ENCODE measurements at regions not wholly inside any gene's neighbourhood (a gene's known extent, or its start where the extent isn't known, plus 50 kb on each side); places are given as distances from the start of the nearest gene placed in this dataset.

DNA sequence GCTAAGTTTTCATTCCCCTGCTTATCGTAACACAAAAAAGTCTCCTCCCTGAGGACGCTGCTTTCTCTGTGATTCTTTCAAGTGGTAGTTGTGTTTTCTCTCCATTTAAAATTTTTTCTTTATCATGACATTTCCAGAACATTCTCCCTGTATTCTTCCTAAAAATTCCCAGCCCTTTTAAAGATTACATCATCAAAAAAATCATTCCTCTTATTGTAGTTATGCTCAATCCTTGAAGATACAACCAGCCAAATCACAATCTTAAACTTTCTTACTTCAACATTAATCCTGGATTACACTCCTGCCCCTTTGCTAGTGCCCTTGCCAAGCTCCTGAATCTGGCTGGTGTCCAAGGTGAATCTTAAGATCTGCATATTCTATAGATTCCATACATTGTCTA, 163.7 kb upstream of the CBLB start:
- no peak for TF ChIP-seq ZFX (IDR thresholded peaks at IDR 0.05)
- TF ChIP-seq, protein P1, sequence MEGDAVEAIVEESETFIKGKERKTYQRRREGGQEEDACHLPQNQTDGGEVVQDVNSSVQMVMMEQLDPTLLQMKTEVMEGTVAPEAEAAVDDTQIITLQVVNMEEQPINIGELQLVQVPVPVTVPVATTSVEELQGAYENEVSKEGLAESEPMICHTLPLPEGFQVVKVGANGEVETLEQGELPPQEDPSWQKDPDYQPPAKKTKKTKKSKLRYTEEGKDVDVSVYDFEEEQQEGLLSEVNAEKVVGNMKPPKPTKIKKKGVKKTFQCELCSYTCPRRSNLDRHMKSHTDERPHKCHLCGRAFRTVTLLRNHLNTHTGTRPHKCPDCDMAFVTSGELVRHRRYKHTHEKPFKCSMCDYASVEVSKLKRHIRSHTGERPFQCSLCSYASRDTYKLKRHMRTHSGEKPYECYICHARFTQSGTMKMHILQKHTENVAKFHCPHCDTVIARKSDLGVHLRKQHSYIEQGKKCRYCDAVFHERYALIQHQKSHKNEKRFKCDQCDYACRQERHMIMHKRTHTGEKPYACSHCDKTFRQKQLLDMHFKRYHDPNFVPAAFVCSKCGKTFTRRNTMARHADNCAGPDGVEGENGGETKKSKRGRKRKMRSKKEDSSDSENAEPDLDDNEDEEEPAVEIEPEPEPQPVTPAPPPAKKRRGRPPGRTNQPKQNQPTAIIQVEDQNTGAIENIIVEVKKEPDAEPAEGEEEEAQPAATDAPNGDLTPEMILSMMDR (conservative IDR thresholded peaks at IDR 0.05): no peak
- no peak overlapping the region for H3K27ac ChIP-seq

DNA sequence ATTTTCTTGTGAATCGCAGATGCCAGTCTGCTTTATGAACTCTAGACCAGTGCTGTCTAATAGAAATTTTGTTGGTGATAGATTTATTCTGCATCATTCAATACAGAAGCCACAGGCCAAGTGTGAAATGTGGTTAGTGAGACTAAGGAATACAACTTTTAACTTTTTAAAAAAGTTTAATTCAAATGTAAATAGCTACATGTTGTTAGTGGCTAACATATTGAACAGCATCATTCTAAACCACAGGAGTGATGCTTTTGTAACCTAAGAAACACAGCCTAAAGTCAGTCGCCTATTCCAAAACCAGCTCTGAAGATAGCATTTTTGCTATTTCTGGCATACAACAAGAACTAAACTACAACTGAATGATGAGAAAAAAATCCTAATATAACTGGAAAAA, 164.8 kb upstream of the CBLB start:
- H3K27ac ChIP-seq: no peak overlapping the region
- TF ChIP-seq ZFX (IDR thresholded peaks at IDR 0.05): no peak
- TF ChIP-seq, protein P1 (conservative IDR thresholded peaks at IDR 0.05): no peak

DNA sequence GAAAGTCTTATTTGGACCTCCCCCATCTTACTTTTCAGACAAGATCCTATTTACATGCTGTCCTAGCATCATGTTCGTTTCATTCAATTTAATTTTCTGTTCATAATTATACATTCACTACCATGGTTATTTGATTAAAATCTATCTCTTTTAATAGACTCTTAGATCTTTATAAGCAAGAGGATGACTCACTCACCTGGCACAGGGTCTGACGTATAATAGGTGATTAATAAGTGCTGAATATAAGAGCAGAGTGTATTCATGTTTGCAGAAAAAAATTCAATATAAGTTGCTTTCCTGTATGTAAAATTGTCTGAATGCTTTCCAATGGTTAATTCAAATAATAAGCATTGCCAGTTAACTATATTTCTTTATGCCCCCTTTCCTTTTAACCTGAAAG, 165.5 kb upstream of the CBLB start:
- H3K27ac ChIP-seq: no peak overlapping the region
- TF ChIP-seq, protein P1 (conservative IDR thresholded peaks at IDR 0.05): no peak
- no peak for TF ChIP-seq ZFX (IDR thresholded peaks at IDR 0.05)

DNA sequence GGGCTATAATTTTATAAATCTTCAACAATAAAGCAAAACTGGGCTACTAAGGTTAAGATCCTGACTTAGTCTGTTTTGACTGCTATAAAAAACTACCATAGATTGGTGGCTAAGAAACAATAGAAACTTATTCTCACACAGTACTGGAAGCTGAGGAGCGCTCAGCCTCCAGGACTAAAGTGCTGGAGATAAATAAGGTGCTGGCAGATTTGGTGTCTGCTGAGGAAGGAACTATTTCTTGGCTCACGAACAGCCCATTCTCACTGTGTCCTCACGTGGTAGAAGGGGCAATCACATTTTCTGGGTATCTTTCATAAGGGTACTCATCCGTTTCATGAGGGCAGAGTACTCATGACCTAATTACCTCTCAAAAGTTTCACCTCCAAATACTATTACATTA, 166.8 kb upstream of the CBLB start:
- no peak for TF ChIP-seq ZFX (IDR thresholded peaks at IDR 0.05)
- TF ChIP-seq, protein P1 (conservative IDR thresholded peaks at IDR 0.05): no peak
- H3K27ac ChIP-seq: no peak overlapping the region

DNA sequence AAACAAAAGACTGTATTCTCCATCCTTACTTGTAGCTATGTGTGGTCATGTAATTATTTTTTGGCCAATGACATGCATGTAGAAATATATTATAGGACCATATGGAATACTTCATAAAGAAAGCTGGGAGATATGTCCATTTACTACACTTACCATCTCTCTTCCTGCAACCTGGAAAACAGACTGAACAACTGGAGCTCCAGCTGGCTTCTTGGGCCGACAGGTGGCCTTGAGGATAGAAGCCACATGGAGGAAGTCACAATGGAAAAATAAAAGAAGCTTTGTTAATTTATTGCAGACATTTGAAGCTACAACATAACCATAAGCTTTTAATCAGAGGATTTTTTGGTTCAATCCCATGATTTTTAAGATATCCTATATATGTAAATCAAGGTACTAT, 167.9 kb upstream of the CBLB start:
- TF ChIP-seq, protein P1 (conservative IDR thresholded peaks at IDR 0.05): no peak
- no peak for TF ChIP-seq ZFX (IDR thresholded peaks at IDR 0.05)
- no peak overlapping the region for H3K27ac ChIP-seq

DNA sequence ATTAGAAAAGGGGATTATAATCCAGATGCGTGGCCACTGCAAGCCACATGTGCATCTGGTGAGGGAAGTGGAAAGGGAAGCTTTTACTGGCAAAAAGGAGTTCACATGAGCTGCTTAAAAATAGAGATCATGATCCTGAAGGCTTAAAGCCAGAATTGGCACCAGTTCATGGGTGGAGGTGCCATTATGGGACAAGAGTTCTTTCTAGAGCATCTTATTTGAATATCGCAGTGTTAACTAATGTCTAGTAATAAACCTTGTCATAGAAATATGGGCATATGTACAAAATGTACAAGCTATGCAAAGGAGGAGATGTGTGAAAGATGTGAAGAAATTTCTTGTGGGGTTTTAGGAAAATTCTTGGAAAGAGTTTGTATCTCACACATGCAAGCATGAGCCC, 178.4 kb upstream of the CBLB start:
- TF ChIP-seq ZFX (IDR thresholded peaks at IDR 0.05): no peak
- TF ChIP-seq, protein P1 (conservative IDR thresholded peaks at IDR 0.05): no peak
- no peak overlapping the region for H3K27ac ChIP-seq

DNA sequence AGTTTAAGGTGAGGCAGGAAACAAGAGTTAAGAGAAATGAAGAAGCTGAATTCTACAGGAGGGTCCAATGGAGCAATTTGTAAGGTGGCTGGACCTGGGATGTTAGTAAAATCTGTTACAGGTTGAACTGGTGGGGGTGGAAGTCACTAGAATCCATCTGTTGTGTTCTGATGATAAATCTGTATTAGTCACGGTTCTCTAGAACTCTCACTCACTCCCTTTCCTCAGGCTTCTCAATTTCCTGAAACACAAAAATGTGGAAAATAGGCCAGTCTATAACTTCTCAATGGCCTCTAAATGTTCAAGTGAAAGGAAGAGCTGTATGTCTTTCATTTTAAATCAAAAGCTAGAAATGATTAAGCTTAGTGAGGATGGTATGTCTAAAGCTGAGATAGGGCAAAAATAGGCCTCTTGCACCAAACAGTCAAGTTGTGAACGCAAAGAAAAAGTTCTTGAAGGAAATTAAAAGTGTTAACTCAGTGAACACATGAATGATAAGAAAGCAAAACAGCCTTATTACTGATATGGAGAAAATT, 180.2 kb upstream of the CBLB start:
- TF ChIP-seq, protein P1 (conservative IDR thresholded peaks at IDR 0.05): no peak
- H3K27ac ChIP-seq: no peak overlapping the region
